ENCODE measurements at regions not wholly inside any gene's neighbourhood (a gene's known extent, or its start where the extent isn't known, plus 50 kb on each side); places are given as distances from the start of the nearest gene placed in this dataset.

DNA sequence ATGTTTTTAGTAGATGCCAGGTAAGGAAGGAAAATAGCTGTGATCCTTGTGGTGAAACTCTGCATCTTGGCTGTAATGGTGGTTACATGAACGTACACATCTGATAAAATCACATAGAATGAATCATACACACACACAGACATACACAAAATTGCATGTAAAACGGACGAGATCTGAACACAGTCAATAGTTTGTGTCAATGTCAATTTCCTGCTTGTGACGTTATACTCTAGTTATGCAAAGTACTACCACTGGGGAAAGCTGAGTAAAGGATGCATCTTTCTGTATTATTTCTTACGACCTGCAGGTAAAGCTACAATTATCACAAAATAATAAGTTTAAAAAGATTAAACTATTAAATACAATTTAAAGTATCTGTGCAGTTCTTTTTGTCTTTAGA lies 493.7 kb upstream of the ZP4 start:
- TF ChIP-seq, protein P1, sequence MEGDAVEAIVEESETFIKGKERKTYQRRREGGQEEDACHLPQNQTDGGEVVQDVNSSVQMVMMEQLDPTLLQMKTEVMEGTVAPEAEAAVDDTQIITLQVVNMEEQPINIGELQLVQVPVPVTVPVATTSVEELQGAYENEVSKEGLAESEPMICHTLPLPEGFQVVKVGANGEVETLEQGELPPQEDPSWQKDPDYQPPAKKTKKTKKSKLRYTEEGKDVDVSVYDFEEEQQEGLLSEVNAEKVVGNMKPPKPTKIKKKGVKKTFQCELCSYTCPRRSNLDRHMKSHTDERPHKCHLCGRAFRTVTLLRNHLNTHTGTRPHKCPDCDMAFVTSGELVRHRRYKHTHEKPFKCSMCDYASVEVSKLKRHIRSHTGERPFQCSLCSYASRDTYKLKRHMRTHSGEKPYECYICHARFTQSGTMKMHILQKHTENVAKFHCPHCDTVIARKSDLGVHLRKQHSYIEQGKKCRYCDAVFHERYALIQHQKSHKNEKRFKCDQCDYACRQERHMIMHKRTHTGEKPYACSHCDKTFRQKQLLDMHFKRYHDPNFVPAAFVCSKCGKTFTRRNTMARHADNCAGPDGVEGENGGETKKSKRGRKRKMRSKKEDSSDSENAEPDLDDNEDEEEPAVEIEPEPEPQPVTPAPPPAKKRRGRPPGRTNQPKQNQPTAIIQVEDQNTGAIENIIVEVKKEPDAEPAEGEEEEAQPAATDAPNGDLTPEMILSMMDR (IDR thresholded peaks at IDR 0.05; ENCODE audit: extremely low read depth in 1 of 2, insufficient read depth in 1 of 2, low read depth in 1 of 2, low read length in 2 of 2) = no peak
- TF ChIP-seq POLR2AphosphoS5 (IDR thresholded peaks at IDR 0.05; ENCODE audit: insufficient read depth, low read depth, low read length) (no peak), FOS (IDR thresholded peaks at IDR 0.05; ENCODE audit: borderline replicate concordance, insufficient read depth, low read length) (no peak), POLR2A (IDR thresholded peaks at IDR 0.05; ENCODE audit: low read depth, low read length) (no peak), MYC (IDR thresholded peaks at IDR 0.05; ENCODE audit: low read depth, low read length) (no peak), EZH2 (IDR thresholded peaks at IDR 0.05; ENCODE audit: borderline replicate concordance, low read depth, low read length, severe bottlenecking) (no peak), JUN (IDR thresholded peaks at IDR 0.05; ENCODE audit: borderline replicate concordance, insufficient read depth, insufficient read length, low read depth) (no peak)
- TF ChIP-seq, protein P2, sequence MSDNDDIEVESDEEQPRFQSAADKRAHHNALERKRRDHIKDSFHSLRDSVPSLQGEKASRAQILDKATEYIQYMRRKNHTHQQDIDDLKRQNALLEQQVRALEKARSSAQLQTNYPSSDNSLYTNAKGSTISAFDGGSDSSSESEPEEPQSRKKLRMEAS (IDR thresholded peaks at IDR 0.05; ENCODE audit: insufficient read depth, insufficient read length) = no peak

All from endothelial cell of umbilical vein (primary cell).